ENCODE measurements at regions not wholly inside any gene's neighbourhood (a gene's known extent, or its start where the extent isn't known, plus 50 kb on each side); places are given as distances from the start of the nearest gene placed in this dataset.

DNA sequence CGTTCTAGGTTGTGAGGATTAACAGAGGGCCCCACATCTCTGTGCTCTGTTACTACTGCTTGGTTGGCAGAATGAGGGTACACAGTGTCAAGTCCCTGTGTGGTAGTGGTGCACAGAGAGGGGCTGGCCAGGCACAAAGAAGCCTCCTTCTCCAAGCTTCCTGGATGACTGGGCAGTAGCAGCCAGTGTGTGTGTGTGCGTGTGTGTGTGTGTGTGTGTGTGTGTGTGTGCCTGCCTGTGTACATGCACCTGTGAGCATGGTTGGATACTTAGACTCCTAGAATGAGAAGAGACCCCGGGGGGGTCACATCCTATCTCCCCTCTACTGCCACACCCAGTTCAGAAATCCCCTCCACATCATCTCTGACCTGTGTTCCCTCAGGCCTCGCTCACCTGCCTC, 146.7 kb upstream of the UNC5B start:
- TF ChIP-seq, protein P1, sequence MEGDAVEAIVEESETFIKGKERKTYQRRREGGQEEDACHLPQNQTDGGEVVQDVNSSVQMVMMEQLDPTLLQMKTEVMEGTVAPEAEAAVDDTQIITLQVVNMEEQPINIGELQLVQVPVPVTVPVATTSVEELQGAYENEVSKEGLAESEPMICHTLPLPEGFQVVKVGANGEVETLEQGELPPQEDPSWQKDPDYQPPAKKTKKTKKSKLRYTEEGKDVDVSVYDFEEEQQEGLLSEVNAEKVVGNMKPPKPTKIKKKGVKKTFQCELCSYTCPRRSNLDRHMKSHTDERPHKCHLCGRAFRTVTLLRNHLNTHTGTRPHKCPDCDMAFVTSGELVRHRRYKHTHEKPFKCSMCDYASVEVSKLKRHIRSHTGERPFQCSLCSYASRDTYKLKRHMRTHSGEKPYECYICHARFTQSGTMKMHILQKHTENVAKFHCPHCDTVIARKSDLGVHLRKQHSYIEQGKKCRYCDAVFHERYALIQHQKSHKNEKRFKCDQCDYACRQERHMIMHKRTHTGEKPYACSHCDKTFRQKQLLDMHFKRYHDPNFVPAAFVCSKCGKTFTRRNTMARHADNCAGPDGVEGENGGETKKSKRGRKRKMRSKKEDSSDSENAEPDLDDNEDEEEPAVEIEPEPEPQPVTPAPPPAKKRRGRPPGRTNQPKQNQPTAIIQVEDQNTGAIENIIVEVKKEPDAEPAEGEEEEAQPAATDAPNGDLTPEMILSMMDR (IDR thresholded peaks at IDR 0.05): no peak
- TF ChIP-seq POLR2A (IDR thresholded peaks at IDR 0.05): no peak

Data from testis (tissue), 2 donors.